Endothelial cell of umbilical vein (primary cell): ENCODE measurements at regions not wholly inside any gene's neighbourhood (a gene's known extent, or its start where the extent isn't known, plus 50 kb on each side); places are given as distances from the start of the nearest gene placed in this dataset.

Source experiments
- BruUV-seq: library from RNA; stranded (reverse); fragments of 400-500 nt; replicated peaks from 2 replicates; lab custom pipeline; 2021; lab: Mats Ljungman, UMichigan
- CTCF ChIA-PET: fragments of 300-600, 350-600 bp; sonication (Branson Sonifier 250); formaldehyde crosslinking; loops from one replicate; lab custom pipeline; 2021; ENCODE audit warnings: antibody characterized with exemption, inconsistent platforms; lab: Charles Lee
- POLR2A ChIA-PET: fragments of 300-600, 350-600 bp; sonication (Branson Sonifier 250); formaldehyde crosslinking; loops from one replicate; lab custom pipeline; 2021; ENCODE audit warnings: antibody characterized with exemption, inconsistent platforms; lab: Charles Lee
- DNase-seq: peaks from one replicate; pipeline ENCODE4 v3.0.0-alpha.2; 2011; ENCODE audit warnings: low read depth, low spot score
- FAIRE-seq: peaks from 2 replicates; lab custom pipeline; 2011; peaks lifted over from hg19 to GRCh38; lab: Jason Lieb, UNC
- H2AFZ ChIP-seq: 2 replicates; pipeline ENCODE4 v1.6.0; 2012; ENCODE audit warnings: low read depth, low read length, control low read depth, inconsistent platforms
- H3K27ac ChIP-seq: 2 replicates; pipeline ENCODE4 v1.5.1; 2011; ENCODE audit warnings: low read depth, mild to moderate bottlenecking, control low read depth, low read length, moderate library complexity; ENCODE audit not compliant: insufficient read depth
- H3K27me3 ChIP-seq, 2 experiments: 2 replicates each; pipeline versions ENCODE4 v1.6.0 to v1.6.1; 2011; ENCODE audit warnings: low read length in 2 of 2, mixed read lengths in 1 of 2; ENCODE audit not compliant: control insufficient read depth in 2 of 2, insufficient read depth in 2 of 2
- H3K36me3 ChIP-seq, 2 experiments: 2 replicates in 1 of 2; 3 replicates in 1 of 2; pipeline ENCODE4 v1.5.1; 2011; ENCODE audit warnings: low read length in 2 of 2, mild to moderate bottlenecking in 1 of 2, moderate library complexity in 1 of 2; ENCODE audit not compliant: control insufficient read depth in 2 of 2, insufficient read depth in 2 of 2; ENCODE audit errors: extremely low read depth in 1 of 2
- H3K4me1 ChIP-seq: 3 replicates; pipeline ENCODE4 v1.5.1; 2011; ENCODE audit warnings: mild to moderate bottlenecking, low read length; ENCODE audit not compliant: control insufficient read depth, insufficient read depth; ENCODE audit errors: extremely low read depth
- H3K4me2 ChIP-seq: 2 replicates; pipeline ENCODE4 v1.6.1; 2011; ENCODE audit warnings: low read length, control low read depth, mixed read lengths; ENCODE audit not compliant: insufficient read depth
- H3K4me3 ChIP-seq, 3 experiments: fragments of 200-600 bp in 1 of 3; sonication (generic), shearing (Covaris generic) in 1 of 3; replicated peaks in 1 of 3; 2 replicates each; pipeline ENCODE4 v1.5.1; 2011 to 2016; ENCODE audit warnings: control low read depth in 3 of 3, low read length in 3 of 3, mild to moderate bottlenecking in 2 of 3, inconsistent platforms in 1 of 3, low read depth in 1 of 3, moderate library complexity in 1 of 3; ENCODE audit not compliant: insufficient read depth in 1 of 3
- H3K79me2 ChIP-seq: 2 replicates; pipeline ENCODE4 v1.6.0; 2012; ENCODE audit warnings: low read length, inconsistent platforms; ENCODE audit not compliant: control insufficient read depth, insufficient read depth
- H3K9ac ChIP-seq: replicated peaks from 2 replicates; pipeline ENCODE3; 2011; ENCODE audit warnings: low read length, control low read depth; ENCODE audit not compliant: insufficient read depth; ENCODE audit errors: extremely low read depth
- H3K9me1 ChIP-seq: replicated peaks from 3 replicates; pipeline ENCODE4 v1.6.0; 2011; ENCODE audit warnings: mild to moderate bottlenecking, low read length; ENCODE audit not compliant: control insufficient read depth, insufficient read depth; ENCODE audit errors: extremely low read depth
- H3K9me3 ChIP-seq: replicated peaks from 2 replicates; pipeline ENCODE4 v1.5.1; 2012; ENCODE audit warnings: low read length, inconsistent platforms; ENCODE audit not compliant: control insufficient read depth, insufficient read depth
- H4K20me1 ChIP-seq: replicated peaks from 2 replicates; pipeline ENCODE3; 2011; ENCODE audit warnings: mild to moderate bottlenecking, low read length; ENCODE audit not compliant: control insufficient read depth, insufficient read depth; ENCODE audit errors: extremely low read depth
- EZH2 ChIP-seq: IDR thresholded peaks from 2 replicates; pipeline ENCODE4 v1.6.1; 2012; ENCODE audit warnings: borderline replicate concordance, low read depth, mild to moderate bottlenecking, moderate library complexity, low read length, inconsistent platforms; ENCODE audit not compliant: severe bottlenecking
- FOS ChIP-seq: IDR thresholded peaks from 2 replicates; pipeline ENCODE4 v1.6.1; 2011; ENCODE audit warnings: mild to moderate bottlenecking, low read length, moderate library complexity, borderline replicate concordance; ENCODE audit not compliant: insufficient read depth
- GATA2 ChIP-seq: IDR thresholded peaks from 2 replicates; pipeline ENCODE4 v1.7.0; 2011; ENCODE audit warnings: low read depth, mild to moderate bottlenecking, moderate library complexity, mixed read lengths, low read length; ENCODE audit not compliant: insufficient read length, insufficient read depth
- JUN ChIP-seq: IDR thresholded peaks from 2 replicates; pipeline ENCODE4 v1.6.1; 2011; ENCODE audit warnings: borderline replicate concordance, low read depth; ENCODE audit not compliant: insufficient read length, insufficient read depth
- MYC ChIP-seq: IDR thresholded peaks from one replicate; pipeline ENCODE4 v1.6.1; 2011; ENCODE audit warnings: mild to moderate bottlenecking, low read depth, low read length
- POLR2A ChIP-seq: IDR thresholded peaks from 2 replicates; pipeline ENCODE4 v1.6.1; 2012; ENCODE audit warnings: low read depth, mild to moderate bottlenecking, control low read depth, low read length
- POLR2AphosphoS5 ChIP-seq: IDR thresholded peaks from 2 replicates; pipeline ENCODE4 v1.6.1; 2012; ENCODE audit warnings: low read depth, mild to moderate bottlenecking, control low read depth, low read length, moderate library complexity; ENCODE audit not compliant: insufficient read depth
- dilution Hi-C: fragments of 300-500 bp; cut with MboI; formaldehyde crosslinking; loops from one replicate; pipeline ENCODE4 v1.15.0; 2019; ENCODE audit warnings: low sequenced_read_pairs; ENCODE audit not compliant: extremely low pct_ligation_motif_present
- intact Hi-C: fragments of 100-400 bp; cut with micrococcal nuclease; formaldehyde crosslinking; loops from one replicate; pipeline ENCODE4 v1.10.0; 2022
- TF ChIP-seq, protein P1 (sequence below): IDR thresholded peaks from 2 replicates; pipeline ENCODE4 v1.6.1; 2011; ENCODE audit not compliant: insufficient read depth, insufficient read length
- TF ChIP-seq, protein P2 (sequence below), 2 donors: IDR thresholded peaks; 1 replicate in 1 of 2; 2 replicates in 1 of 2; pipeline ENCODE4 v1.5.1; 2011; ENCODE audit warnings: low read length in 2 of 2, mild to moderate bottlenecking in 2 of 2, moderate library complexity in 2 of 2, control low read depth in 1 of 2, inconsistent platforms in 1 of 2, low read depth in 1 of 2; ENCODE audit not compliant: insufficient read depth in 1 of 2; ENCODE audit errors: extremely low read depth in 1 of 2

DNA sequence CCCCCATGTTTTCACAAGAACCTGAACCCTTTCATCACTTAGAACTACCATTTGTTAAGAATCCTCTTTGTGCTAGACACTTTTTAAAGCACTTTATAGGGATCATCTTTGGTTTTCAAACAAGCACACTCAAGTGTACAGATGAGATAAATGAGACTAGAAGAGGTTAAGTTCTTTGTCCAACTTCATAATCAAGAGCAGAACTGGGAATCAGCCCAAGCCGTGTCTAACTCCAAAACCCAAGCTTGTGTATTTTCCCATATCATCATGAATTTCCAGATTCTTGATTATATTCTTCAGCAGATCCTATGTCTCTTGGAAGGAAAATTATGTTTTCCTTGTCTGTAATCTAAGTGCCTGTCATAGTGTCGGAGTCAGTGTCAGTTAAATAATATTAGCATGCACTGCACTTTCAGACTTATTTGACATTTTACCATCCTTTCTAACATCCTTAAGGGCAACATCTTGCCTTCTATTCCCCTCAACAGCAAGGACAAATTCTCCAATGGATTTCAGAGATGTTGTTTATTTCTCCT, 123.0 kb upstream of the SETBP1 start:
- dilution Hi-C loops: no loop called here
- no peaks in the 10 kb centered on the region for H4K20me1 ChIP-seq
- BruUV-seq: no TSS peak
- H2AFZ ChIP-seq: no peak overlapping the region
- no peak overlapping the region for H3K4me3 ChIP-seq
- ChIA-PET POLR2A (no interaction called here), CTCF (no interaction called here)
- no peak overlapping the region for H3K9ac ChIP-seq
- no peaks in the 10 kb centered on the region for H3K9me3 ChIP-seq
- TF ChIP-seq MYC (no peak), FOS (no peak), POLR2AphosphoS5 (no peak), POLR2A (no peak), JUN (no peak), EZH2 (no peak), GATA2 (no peak)
- TF ChIP-seq, protein P1, sequence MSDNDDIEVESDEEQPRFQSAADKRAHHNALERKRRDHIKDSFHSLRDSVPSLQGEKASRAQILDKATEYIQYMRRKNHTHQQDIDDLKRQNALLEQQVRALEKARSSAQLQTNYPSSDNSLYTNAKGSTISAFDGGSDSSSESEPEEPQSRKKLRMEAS: no peak
- TF ChIP-seq, protein P2, sequence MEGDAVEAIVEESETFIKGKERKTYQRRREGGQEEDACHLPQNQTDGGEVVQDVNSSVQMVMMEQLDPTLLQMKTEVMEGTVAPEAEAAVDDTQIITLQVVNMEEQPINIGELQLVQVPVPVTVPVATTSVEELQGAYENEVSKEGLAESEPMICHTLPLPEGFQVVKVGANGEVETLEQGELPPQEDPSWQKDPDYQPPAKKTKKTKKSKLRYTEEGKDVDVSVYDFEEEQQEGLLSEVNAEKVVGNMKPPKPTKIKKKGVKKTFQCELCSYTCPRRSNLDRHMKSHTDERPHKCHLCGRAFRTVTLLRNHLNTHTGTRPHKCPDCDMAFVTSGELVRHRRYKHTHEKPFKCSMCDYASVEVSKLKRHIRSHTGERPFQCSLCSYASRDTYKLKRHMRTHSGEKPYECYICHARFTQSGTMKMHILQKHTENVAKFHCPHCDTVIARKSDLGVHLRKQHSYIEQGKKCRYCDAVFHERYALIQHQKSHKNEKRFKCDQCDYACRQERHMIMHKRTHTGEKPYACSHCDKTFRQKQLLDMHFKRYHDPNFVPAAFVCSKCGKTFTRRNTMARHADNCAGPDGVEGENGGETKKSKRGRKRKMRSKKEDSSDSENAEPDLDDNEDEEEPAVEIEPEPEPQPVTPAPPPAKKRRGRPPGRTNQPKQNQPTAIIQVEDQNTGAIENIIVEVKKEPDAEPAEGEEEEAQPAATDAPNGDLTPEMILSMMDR (IDR thresholded peaks at IDR 0.05; ENCODE audit: extremely low read depth in 1 of 2, insufficient read depth in 1 of 2, low read depth in 1 of 2, low read length in 2 of 2): no peak
- no peak overlapping the region for H3K27ac ChIP-seq
- H3K9me1 ChIP-seq: no peaks in the 10 kb centered on the region
- H3K4me1 ChIP-seq: no peaks in the 10 kb centered on the region
- H3K27me3 ChIP-seq: no peaks in the 10 kb centered on the region
- no peak for DNase-seq
- H3K4me2 ChIP-seq: no peak overlapping the region
- intact Hi-C loops: no loop called here
- no peak for FAIRE-seq
- H3K36me3 ChIP-seq: no peaks in the 10 kb centered on the region
- no peaks in the 10 kb centered on the region for H3K79me2 ChIP-seq
